CD4-positive, alpha-beta T cell (primary cell): ENCODE measurements at regions not wholly inside any gene's neighbourhood (a gene's known extent, or its start where the extent isn't known, plus 50 kb on each side); places are given as distances from the start of the nearest gene placed in this dataset.

Experiments
- ATAC-seq: fragments of 200-7000 bp; cut with Tn5 transposase; one replicate; pipeline ENCODE4 v1.10.0; 2022; ENCODE audit warnings: mild to moderate bottlenecking; ENCODE audit not compliant: poor library complexity
- CTCF ChIA-PET: fragments of 350-600 bp; sonication (Branson Sonifier 250); formaldehyde crosslinking; loops from one replicate; lab custom pipeline; 2021; ENCODE audit warnings: antibody characterized with exemption, inconsistent platforms; lab: Charles Lee
- POLR2A ChIA-PET: fragments of 350-600 bp; sonication (Branson Sonifier 250); formaldehyde crosslinking; loops from one replicate; lab custom pipeline; 2021; ENCODE audit warnings: antibody characterized with exemption, inconsistent platforms; lab: Charles Lee
- DNase-seq, 14 experiments: peaks; one replicate each; pipeline ENCODE4 v3.0.0-alpha.2; 2013 to 2020; ENCODE audit warnings: mixed read lengths in 2 of 14
- H3K27ac ChIP-seq, 2 donors: one replicate each; pipeline versions ENCODE4 v1.5.1 to v1.7.0; 2013; ENCODE audit warnings: low read length in 2 of 2, low read depth in 1 of 2, mild to moderate bottlenecking in 1 of 2
- H3K27me3 ChIP-seq, 2 experiments: 1 replicate in 1 of 2; 2 replicates in 1 of 2; pipeline versions ENCODE4 v1.6.1 to v1.7.0; 2013; ENCODE audit warnings: low read length in 2 of 2, control low read depth in 1 of 2, mild to moderate bottlenecking in 1 of 2, moderate library complexity in 1 of 2; ENCODE audit not compliant: insufficient read depth in 2 of 2, control insufficient read depth in 1 of 2
- H3K36me3 ChIP-seq: one replicate; pipeline ENCODE4 v1.6.1; 2013; ENCODE audit warnings: low read length, control low read depth; ENCODE audit not compliant: insufficient read depth
- H3K4me1 ChIP-seq: one replicate; pipeline ENCODE4 v1.6.1; 2013; ENCODE audit warnings: low read length, control low read depth; ENCODE audit not compliant: insufficient read depth
- H3K4me3 ChIP-seq: one replicate; pipeline ENCODE4 v1.5.1; 2013; ENCODE audit warnings: mild to moderate bottlenecking, low read length, moderate library complexity
- H3K9me3 ChIP-seq, 2 experiments: 1 replicate in 1 of 2; 2 replicates in 1 of 2; pipeline versions ENCODE4 v1.6.1 to v1.7.0; 2013; ENCODE audit warnings: low read length in 2 of 2, mild to moderate bottlenecking in 2 of 2, control low read depth in 1 of 2, moderate library complexity in 1 of 2; ENCODE audit not compliant: control insufficient read depth in 1 of 2, insufficient read depth in 1 of 2
- H3K27ac Mint-ChIP-seq: one replicate; pipeline ENCODE4 v1.8.0; 2020; ENCODE audit warnings: mixed read lengths
- H3K27me3 Mint-ChIP-seq: one replicate; pipeline ENCODE4 v1.8.0; 2021; ENCODE audit warnings: mixed read lengths
- H3K36me3 Mint-ChIP-seq: one replicate; pipeline ENCODE4 v1.8.0; 2021; ENCODE audit warnings: low read depth, mixed read lengths
- H3K4me1 Mint-ChIP-seq: one replicate; pipeline ENCODE4 v1.8.0; 2021; ENCODE audit warnings: low read depth, mixed read lengths
- H3K4me3 Mint-ChIP-seq: one replicate; pipeline ENCODE4 v1.8.0; 2020; ENCODE audit warnings: mild to moderate bottlenecking, mixed read lengths
- H3K9me3 Mint-ChIP-seq: one replicate; pipeline ENCODE4 v1.8.0; 2020; ENCODE audit warnings: mixed read lengths
- intact Hi-C, 2 experiments: fragments of 100-400 bp; cut with DNase I in 1 of 2; cut with micrococcal nuclease in 1 of 2; formaldehyde crosslinking; loops; one replicate each; pipeline versions ENCODE4 v1.15.1 to v1.9.0; 2023 to 2025; cut with DNase I, micrococcal nuclease
- TF ChIP-seq, protein P1 (sequence below): fragments of 200-600 bp; IDR thresholded peaks from one replicate; pipeline ENCODE4 v1.8.0; 2022; ENCODE audit warnings: antibody characterized with exemption, mild to moderate bottlenecking

DNA sequence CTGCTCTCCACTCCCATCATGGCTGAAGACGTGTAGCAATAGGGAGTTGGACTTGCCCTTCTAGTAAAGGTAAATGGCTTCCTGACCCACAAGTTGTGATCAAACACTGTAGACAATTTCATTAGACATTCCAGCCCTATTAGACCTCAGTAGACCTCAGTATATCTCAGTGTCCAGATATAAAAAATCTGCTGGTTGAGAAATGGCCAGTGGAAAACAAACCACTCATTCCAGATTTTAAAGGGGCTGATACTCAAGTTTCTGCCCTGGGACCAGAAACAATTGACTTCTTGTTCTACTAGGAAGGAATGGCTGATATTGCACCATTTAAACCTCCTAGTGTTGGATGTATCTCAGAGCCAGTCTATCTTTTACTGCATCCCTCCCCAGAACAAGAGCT, 613.2 kb downstream of the PDCD6IP start:
- H3K9me3 Mint-ChIP-seq, result no peaks in the 10 kb centered on the region
- H3K27me3 Mint-ChIP-seq, result no peaks in the 10 kb centered on the region
- no peaks in the 10 kb centered on the region for H3K4me1 Mint-ChIP-seq
- no peak overlapping the region for H3K4me3 Mint-ChIP-seq
- CTCF ChIA-PET, result no interaction called here
- Histone ChIP-seq H3K27me3 (no peaks in the 10 kb centered on the region), H3K36me3 (no peaks in the 10 kb centered on the region), H3K27ac (no peak overlapping the region), H3K9me3 (no peaks in the 10 kb centered on the region), H3K4me3 (no peak overlapping the region), H3K4me1 (no peaks in the 10 kb centered on the region)
- ATAC-seq (no peak), DNase-seq (no peak)
- no peak overlapping the region for H3K27ac Mint-ChIP-seq
- TF ChIP-seq, protein P1, sequence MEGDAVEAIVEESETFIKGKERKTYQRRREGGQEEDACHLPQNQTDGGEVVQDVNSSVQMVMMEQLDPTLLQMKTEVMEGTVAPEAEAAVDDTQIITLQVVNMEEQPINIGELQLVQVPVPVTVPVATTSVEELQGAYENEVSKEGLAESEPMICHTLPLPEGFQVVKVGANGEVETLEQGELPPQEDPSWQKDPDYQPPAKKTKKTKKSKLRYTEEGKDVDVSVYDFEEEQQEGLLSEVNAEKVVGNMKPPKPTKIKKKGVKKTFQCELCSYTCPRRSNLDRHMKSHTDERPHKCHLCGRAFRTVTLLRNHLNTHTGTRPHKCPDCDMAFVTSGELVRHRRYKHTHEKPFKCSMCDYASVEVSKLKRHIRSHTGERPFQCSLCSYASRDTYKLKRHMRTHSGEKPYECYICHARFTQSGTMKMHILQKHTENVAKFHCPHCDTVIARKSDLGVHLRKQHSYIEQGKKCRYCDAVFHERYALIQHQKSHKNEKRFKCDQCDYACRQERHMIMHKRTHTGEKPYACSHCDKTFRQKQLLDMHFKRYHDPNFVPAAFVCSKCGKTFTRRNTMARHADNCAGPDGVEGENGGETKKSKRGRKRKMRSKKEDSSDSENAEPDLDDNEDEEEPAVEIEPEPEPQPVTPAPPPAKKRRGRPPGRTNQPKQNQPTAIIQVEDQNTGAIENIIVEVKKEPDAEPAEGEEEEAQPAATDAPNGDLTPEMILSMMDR, result no peak
- POLR2A ChIA-PET, result no interaction called here
- no peaks in the 10 kb centered on the region for H3K36me3 Mint-ChIP-seq
- intact Hi-C loops, result no loop called here

DNA sequence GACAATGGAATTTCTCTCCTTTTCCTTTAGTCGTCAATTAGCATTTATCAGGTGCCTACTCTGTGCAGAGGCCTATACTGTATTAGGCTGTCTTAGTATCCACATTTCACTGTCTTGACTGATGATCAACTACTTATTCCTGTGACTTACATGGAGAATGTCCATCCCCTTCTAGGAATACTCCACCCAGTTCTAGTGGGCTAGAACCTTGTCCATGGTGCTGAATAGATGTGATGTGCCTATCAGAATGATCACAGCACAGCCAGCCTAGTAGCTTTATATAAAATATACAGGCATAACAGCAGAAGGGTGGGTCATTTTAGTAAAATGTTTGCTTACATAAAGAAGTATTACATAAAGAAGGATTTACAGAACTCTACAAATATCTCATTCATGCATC, 621.4 kb downstream of the PDCD6IP start:
- Histone ChIP-seq H3K27ac (no peak overlapping the region), H3K4me1 (no peaks in the 10 kb centered on the region), H3K27me3 (no peaks in the 10 kb centered on the region), H3K9me3 (no peaks in the 10 kb centered on the region), H3K4me3 (no peak overlapping the region), H3K36me3 (no peaks in the 10 kb centered on the region)
- DNase-seq (no peak), ATAC-seq (no peak)
- ChIA-PET CTCF (no interaction called here), POLR2A (no interaction called here)
- Mint-ChIP-seq H3K9me3 (no peaks in the 10 kb centered on the region), H3K27ac (no peak overlapping the region), H3K4me3 (no peak overlapping the region), H3K36me3 (no peaks in the 10 kb centered on the region), H3K27me3 (no peaks in the 10 kb centered on the region), H3K4me1 (no peaks in the 10 kb centered on the region)
- intact Hi-C loops, result no loop called here
- TF ChIP-seq, protein P1, result no peak

DNA sequence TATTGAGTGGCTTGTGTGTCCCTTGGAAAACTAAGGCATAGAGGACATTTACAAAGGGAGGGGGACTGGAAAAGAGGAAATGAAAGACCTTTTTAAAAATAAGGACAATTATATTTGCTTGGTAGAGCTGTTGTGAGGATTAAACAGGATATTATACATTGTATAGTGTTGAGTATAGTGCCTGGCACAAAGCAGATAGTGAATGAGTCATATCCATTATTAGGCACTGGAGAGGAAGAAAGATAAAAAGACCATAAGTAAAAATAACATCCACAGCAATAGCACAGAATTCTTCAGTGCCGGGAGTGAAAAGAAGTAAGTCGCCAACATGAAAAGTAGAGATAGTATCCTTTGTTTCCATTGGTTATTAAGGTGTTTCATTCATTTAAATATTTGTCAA, 623.3 kb downstream of the PDCD6IP start:
- H3K9me3 Mint-ChIP-seq, result no peaks in the 10 kb centered on the region
- no peak for DNase-seq
- no peaks in the 10 kb centered on the region for H3K4me1 Mint-ChIP-seq
- H3K4me3 Mint-ChIP-seq, result no peak overlapping the region
- no peak for ATAC-seq
- H3K27ac Mint-ChIP-seq, result no peak overlapping the region
- H3K4me3 ChIP-seq, result no peak overlapping the region
- H3K36me3 Mint-ChIP-seq, result no peaks in the 10 kb centered on the region
- no peak overlapping the region for H3K27ac ChIP-seq
- POLR2A ChIA-PET, result no interaction called here
- intact Hi-C loops, result no loop called here
- no peaks in the 10 kb centered on the region for H3K36me3 ChIP-seq
- CTCF ChIA-PET, result no interaction called here
- TF ChIP-seq, protein P1, result no peak
- H3K9me3 ChIP-seq, result no peaks in the 10 kb centered on the region
- no peaks in the 10 kb centered on the region for H3K27me3 ChIP-seq
- H3K4me1 ChIP-seq, result no peaks in the 10 kb centered on the region
- no peaks in the 10 kb centered on the region for H3K27me3 Mint-ChIP-seq
